Kidney (tissue), 13 donors: ENCODE measurements at regions not wholly inside any gene's neighbourhood (a gene's known extent, or its start where the extent isn't known, plus 50 kb on each side); places are given as distances from the start of the nearest gene placed in this dataset.

Experiments used
- DNase-seq, 5 donors: peaks; one replicate each; pipeline ENCODE4 v3.0.0-alpha.2; 2013 to 2020
- FAIRE-seq: peaks from 2 replicates; lab custom pipeline; 2012; peaks lifted over from hg19 to GRCh38; lab: Jason Lieb, UNC
- H3K27ac ChIP-seq, 2 donors: one replicate each; pipeline ENCODE4 v1.7.0; 2013; ENCODE audit warnings: low read depth in 2 of 2, low read length in 2 of 2, inconsistent platforms in 1 of 2
- H3K27me3 ChIP-seq: one replicate; pipeline ENCODE4 v1.7.1; 2013; ENCODE audit warnings: low read length, inconsistent platforms; ENCODE audit not compliant: control insufficient read depth, insufficient read depth
- H3K36me3 ChIP-seq, 3 donors: one replicate each; pipeline versions ENCODE4 v1.7.0 to v1.7.1; 2013; ENCODE audit warnings: low read length in 3 of 3, control low read depth in 1 of 3, inconsistent platforms in 1 of 3; ENCODE audit not compliant: insufficient read depth in 3 of 3, control insufficient read depth in 2 of 3
- H3K4me1 ChIP-seq, 3 donors: one replicate each; pipeline versions ENCODE4 v1.7.0 to v1.7.1; 2013; ENCODE audit warnings: low read length in 3 of 3, inconsistent platforms in 1 of 3, low read depth in 1 of 3; ENCODE audit not compliant: control insufficient read depth in 2 of 3, insufficient read depth in 2 of 3
- H3K4me3 ChIP-seq, 3 donors: one replicate each; pipeline versions ENCODE4 v1.7.0 to v1.8.1; 2013; ENCODE audit warnings: low read length in 3 of 3, control low read depth in 1 of 3, inconsistent platforms in 1 of 3
- H3K9ac ChIP-seq, 3 donors: one replicate each; pipeline versions ENCODE4 v1.7.0 to v1.7.1; 2013; ENCODE audit warnings: low read length in 3 of 3, control low read depth in 1 of 3, inconsistent platforms in 1 of 3
- H3K9me3 ChIP-seq, 3 donors: one replicate each; pipeline versions ENCODE4 v1.7.0 to v1.7.1; 2013; ENCODE audit warnings: low read length in 3 of 3, control low read depth in 1 of 3, inconsistent platforms in 1 of 3; ENCODE audit not compliant: control insufficient read depth in 2 of 3, insufficient read depth in 1 of 3
- CTCF ChIP-seq: IDR thresholded peaks from 3 replicates; pipeline ENCODE4 v1.5.1; 2012; ENCODE audit warnings: mild to moderate bottlenecking, moderate library complexity, borderline replicate concordance; ENCODE audit not compliant: insufficient read depth; ENCODE audit errors: extremely low read depth
- intact Hi-C: fragments of 100-400 bp; cut with DNase I; formaldehyde crosslinking; loops from one replicate; pipeline ENCODE4 v1.11.1; 2022
- donor health status: control.
- donor health status: control.
- donor health status: control.
- donor health status: control.
- donor health status: control.
- donor health status: DM: yes; HTN: yes; CAD: no.
- donor health status: Normal renal cell carcinoma (clear cell type).

- DNase-seq (no peak), FAIRE-seq (no peak)
- no peaks in the 10 kb centered on the region for H3K9me3 ChIP-seq
- intact Hi-C loops: no loop called here
- no peaks in the 10 kb centered on the region for H3K36me3 ChIP-seq
- no peaks in the 10 kb centered on the region for H3K27me3 ChIP-seq
- H3K4me3 ChIP-seq: no peak overlapping the region
- no peak overlapping the region for H3K27ac ChIP-seq
- H3K9ac ChIP-seq: no peak overlapping the region
- TF ChIP-seq CTCF: no peak
- H3K4me1 ChIP-seq: no peaks in the 10 kb centered on the region
These were observed 532.1 kb downstream of the FBXO15 start for GRCh38 chr18:73615506-73615905.

- DNase-seq (no peak), FAIRE-seq (no peak)
- no peak for TF ChIP-seq CTCF
- H3K36me3 ChIP-seq: no peaks in the 10 kb centered on the region
- intact Hi-C loops: no loop called here
- no peaks in the 10 kb centered on the region for H3K27me3 ChIP-seq
- H3K27ac ChIP-seq: no peak overlapping the region
- H3K4me3 ChIP-seq: no peak overlapping the region
- H3K9ac ChIP-seq: no peak overlapping the region
- no peaks in the 10 kb centered on the region for H3K4me1 ChIP-seq
- H3K9me3 ChIP-seq: no peaks in the 10 kb centered on the region
These were observed 532.8 kb downstream of the FBXO15 start for GRCh38 chr18:73614812-73615211.

- DNase-seq (no peak), FAIRE-seq (no peak)
- Histone ChIP-seq H3K36me3 (no peaks in the 10 kb centered on the region), H3K27me3 (no peaks in the 10 kb centered on the region), H3K9me3 (no peaks in the 10 kb centered on the region), H3K4me3 (no peak overlapping the region), H3K27ac (no peak overlapping the region), H3K9ac (no peak overlapping the region), H3K4me1 (no peaks in the 10 kb centered on the region)
- no peak for TF ChIP-seq CTCF
- intact Hi-C loops: no loop called here
These were observed 533.8 kb downstream of the FBXO15 start for GRCh38 chr18:73613706-73614340.
